ENCODE measurements at regions not wholly inside any gene's neighbourhood (a gene's known extent, or its start where the extent isn't known, plus 50 kb on each side); places are given as distances from the start of the nearest gene placed in this dataset.
A peak's percentile ranks its signal among the peaks of the same experiment; 100 is the strongest.

DNA sequence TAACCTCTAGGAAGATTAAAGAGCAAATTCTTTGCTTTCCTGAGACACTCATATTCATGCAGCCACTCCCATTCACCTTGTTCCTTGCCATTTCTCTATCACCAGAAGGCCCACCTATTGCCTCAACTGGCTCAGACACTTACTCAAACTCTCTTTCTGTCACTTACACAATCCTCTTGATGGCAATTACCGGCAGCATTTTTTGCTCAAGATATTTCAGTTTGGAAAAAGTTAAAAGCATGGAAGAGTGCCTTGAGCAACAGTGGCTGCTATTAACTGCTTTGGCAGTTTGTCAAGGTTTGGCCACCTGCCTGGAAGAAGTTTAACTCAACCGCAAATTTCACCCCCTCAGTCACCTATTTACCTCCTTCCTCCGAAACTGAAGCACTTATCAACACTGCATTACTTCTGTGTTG, 1104.0 kb upstream of the PIK3C3 start:
- H3K9ac ChIP-seq (ENCODE audit: low read length), result no peak overlapping the region
- H4K20me1 ChIP-seq (ENCODE audit: insufficient read depth, low read length), result no peaks in the 10 kb centered on the region
- H3K27me3 ChIP-seq (ENCODE audit: insufficient read depth, low read length), result no peaks in the 10 kb centered on the region
- H3K79me2 ChIP-seq (ENCODE audit: insufficient read depth, low read length), result no peaks in the 10 kb centered on the region
- no peak for TF ChIP-seq EZH2 (IDR thresholded peaks at IDR 0.05; ENCODE audit: insufficient read depth, low read length)
- TF ChIP-seq, protein P1, sequence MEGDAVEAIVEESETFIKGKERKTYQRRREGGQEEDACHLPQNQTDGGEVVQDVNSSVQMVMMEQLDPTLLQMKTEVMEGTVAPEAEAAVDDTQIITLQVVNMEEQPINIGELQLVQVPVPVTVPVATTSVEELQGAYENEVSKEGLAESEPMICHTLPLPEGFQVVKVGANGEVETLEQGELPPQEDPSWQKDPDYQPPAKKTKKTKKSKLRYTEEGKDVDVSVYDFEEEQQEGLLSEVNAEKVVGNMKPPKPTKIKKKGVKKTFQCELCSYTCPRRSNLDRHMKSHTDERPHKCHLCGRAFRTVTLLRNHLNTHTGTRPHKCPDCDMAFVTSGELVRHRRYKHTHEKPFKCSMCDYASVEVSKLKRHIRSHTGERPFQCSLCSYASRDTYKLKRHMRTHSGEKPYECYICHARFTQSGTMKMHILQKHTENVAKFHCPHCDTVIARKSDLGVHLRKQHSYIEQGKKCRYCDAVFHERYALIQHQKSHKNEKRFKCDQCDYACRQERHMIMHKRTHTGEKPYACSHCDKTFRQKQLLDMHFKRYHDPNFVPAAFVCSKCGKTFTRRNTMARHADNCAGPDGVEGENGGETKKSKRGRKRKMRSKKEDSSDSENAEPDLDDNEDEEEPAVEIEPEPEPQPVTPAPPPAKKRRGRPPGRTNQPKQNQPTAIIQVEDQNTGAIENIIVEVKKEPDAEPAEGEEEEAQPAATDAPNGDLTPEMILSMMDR (IDR thresholded peaks at IDR 0.05; ENCODE audit: insufficient read depth, low read depth, low read length), result no peak
- no peaks in the 10 kb centered on the region for H3K4me1 Mint-ChIP-seq (ENCODE audit: low read depth, unreplicated experiment)
- no peaks in the 10 kb centered on the region for H3K36me3 Mint-ChIP-seq (ENCODE audit: low read depth, unreplicated experiment)
- no peaks in the 10 kb centered on the region for H3K9me3 Mint-ChIP-seq (ENCODE audit: unreplicated experiment)
- H3K4me2 ChIP-seq (ENCODE audit: low read length), result peak overlapping the region; percentile 18
- H3K9me3 ChIP-seq (ENCODE audit: insufficient read depth, low read depth, low read length), result no peaks in the 10 kb centered on the region
- H2AFZ ChIP-seq (ENCODE audit: low read depth, low read length), result no peak overlapping the region
- no peaks in the 10 kb centered on the region for H3K27me3 Mint-ChIP-seq (ENCODE audit: low read depth, unreplicated experiment)
- no peaks in the 10 kb centered on the region for H3K36me3 ChIP-seq (ENCODE audit: insufficient read depth, low read length)
- H3K4me1 ChIP-seq (ENCODE audit: insufficient read depth, low read length), result peaks cover 6% of the 10 kb centered on the region
- DNase-seq (ENCODE audit: low read depth) (peak; percentile 85), FAIRE-seq (no peak)
- no peak overlapping the region for H3K4me3 ChIP-seq (ENCODE audit: insufficient read depth, low read depth, low read length)
- H3K4me3 Mint-ChIP-seq (ENCODE audit: unreplicated experiment), result no peak overlapping the region
- no peak overlapping the region for H3K27ac ChIP-seq (ENCODE audit: low read depth, low read length)
- H3K27ac Mint-ChIP-seq (ENCODE audit: unreplicated experiment), result no peak overlapping the region

DNA sequence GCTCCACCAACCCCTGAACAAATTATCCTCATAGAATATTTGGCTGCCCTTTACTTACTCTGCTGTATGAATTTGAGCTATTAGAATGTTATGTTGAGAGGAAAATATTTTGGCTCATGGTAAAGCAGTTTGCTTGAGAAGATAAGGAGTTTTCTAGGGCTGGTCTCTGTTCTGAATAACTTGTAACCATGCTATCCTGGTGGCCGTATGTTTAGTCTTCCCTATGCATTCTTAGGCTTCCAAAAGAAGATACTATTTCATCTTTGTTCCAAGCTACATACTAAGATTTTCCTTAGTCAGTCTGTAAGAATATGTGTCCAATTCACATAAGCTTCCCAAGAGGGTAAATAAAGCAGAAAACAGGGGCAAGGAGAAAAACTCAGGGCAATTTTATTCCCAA, 1105.1 kb upstream of the PIK3C3 start:
- H3K36me3 ChIP-seq (ENCODE audit: insufficient read depth, low read length), result no peaks in the 10 kb centered on the region
- FAIRE-seq, result no peak
- peak; percentile 55 for DNase-seq (ENCODE audit: low read depth)
- no peaks in the 10 kb centered on the region for H3K9me3 ChIP-seq (ENCODE audit: insufficient read depth, low read depth, low read length)
- no peak for TF ChIP-seq EZH2 (IDR thresholded peaks at IDR 0.05; ENCODE audit: insufficient read depth, low read length)
- TF ChIP-seq, protein P1 (IDR thresholded peaks at IDR 0.05; ENCODE audit: insufficient read depth, low read depth, low read length), result no peak
- no peak overlapping the region for H3K4me3 ChIP-seq (ENCODE audit: insufficient read depth, low read depth, low read length)
- H3K9ac ChIP-seq (ENCODE audit: low read length), result no peak overlapping the region
- H4K20me1 ChIP-seq (ENCODE audit: insufficient read depth, low read length), result no peaks in the 10 kb centered on the region
- no peaks in the 10 kb centered on the region for H3K79me2 ChIP-seq (ENCODE audit: insufficient read depth, low read length)
- H3K36me3 Mint-ChIP-seq (ENCODE audit: low read depth, unreplicated experiment), result no peaks in the 10 kb centered on the region
- H3K4me1 ChIP-seq (ENCODE audit: insufficient read depth, low read length), result peaks cover 6% of the 10 kb centered on the region
- H3K9me3 Mint-ChIP-seq (ENCODE audit: unreplicated experiment), result no peaks in the 10 kb centered on the region
- H3K4me2 ChIP-seq (ENCODE audit: low read length), result no peak overlapping the region
- H3K27ac Mint-ChIP-seq (ENCODE audit: unreplicated experiment), result no peak overlapping the region
- no peak overlapping the region for H3K27ac ChIP-seq (ENCODE audit: low read depth, low read length)
- no peak overlapping the region for H2AFZ ChIP-seq (ENCODE audit: low read depth, low read length)
- no peaks in the 10 kb centered on the region for H3K27me3 Mint-ChIP-seq (ENCODE audit: low read depth, unreplicated experiment)
- H3K27me3 ChIP-seq (ENCODE audit: insufficient read depth, low read length), result no peaks in the 10 kb centered on the region
- no peak overlapping the region for H3K4me3 Mint-ChIP-seq (ENCODE audit: unreplicated experiment)
- H3K4me1 Mint-ChIP-seq (ENCODE audit: low read depth, unreplicated experiment), result no peaks in the 10 kb centered on the region

DNA sequence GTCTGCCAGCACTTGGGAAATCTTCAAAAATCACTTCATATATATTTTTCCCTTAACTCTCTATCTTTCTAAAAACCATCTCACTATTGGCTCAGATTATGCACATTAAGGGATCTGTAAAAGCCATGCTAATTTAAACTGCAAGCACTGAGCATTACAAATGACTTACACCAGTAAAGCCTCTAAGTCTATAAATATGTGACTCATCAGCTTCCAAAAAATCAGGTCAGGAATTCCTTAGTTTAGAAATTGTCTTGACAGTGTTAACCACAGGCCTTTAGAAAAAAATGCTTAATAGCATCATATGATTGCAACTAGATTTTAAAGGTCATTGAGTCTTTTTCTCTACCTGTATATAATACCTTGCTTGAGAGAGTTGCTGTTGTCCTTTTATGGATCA, 1113.6 kb upstream of the PIK3C3 start:
- Mint-ChIP-seq H3K9me3 (ENCODE audit: unreplicated experiment) (no peaks in the 10 kb centered on the region), H3K27ac (ENCODE audit: unreplicated experiment) (peak overlapping the region; percentile 31), H3K27me3 (ENCODE audit: low read depth, unreplicated experiment) (no peaks in the 10 kb centered on the region), H3K4me1 (ENCODE audit: low read depth, unreplicated experiment) (peaks cover 5% of the 10 kb centered on the region), H3K4me3 (ENCODE audit: unreplicated experiment) (no peak overlapping the region), H3K36me3 (ENCODE audit: low read depth, unreplicated experiment) (no peaks in the 10 kb centered on the region)
- Histone ChIP-seq H3K9ac (ENCODE audit: low read length) (no peak overlapping the region), H3K36me3 (ENCODE audit: insufficient read depth, low read length) (no peaks in the 10 kb centered on the region), H3K9me3 (ENCODE audit: insufficient read depth, low read depth, low read length) (no peaks in the 10 kb centered on the region), H3K4me3 (ENCODE audit: insufficient read depth, low read depth, low read length) (no peak overlapping the region), H3K4me2 (ENCODE audit: low read length) (no peak overlapping the region), H3K4me1 (ENCODE audit: insufficient read depth, low read length) (no peaks in the 10 kb centered on the region), H2AFZ (ENCODE audit: low read depth, low read length) (no peak overlapping the region), H3K79me2 (ENCODE audit: insufficient read depth, low read length) (no peaks in the 10 kb centered on the region), H4K20me1 (ENCODE audit: insufficient read depth, low read length) (no peaks in the 10 kb centered on the region), H3K27ac (ENCODE audit: low read depth, low read length) (no peak overlapping the region), H3K27me3 (ENCODE audit: insufficient read depth, low read length) (no peaks in the 10 kb centered on the region)
- FAIRE-seq, result peak; percentile 41
- DNase-seq (ENCODE audit: low read depth), result peak; percentile 91
- TF ChIP-seq EZH2 (IDR thresholded peaks at IDR 0.05; ENCODE audit: insufficient read depth, low read length), result no peak
- TF ChIP-seq, protein P1 (IDR thresholded peaks at IDR 0.05; ENCODE audit: insufficient read depth, low read depth, low read length), result no peak
